PC-3 (cell line): ENCODE measurements at regions not wholly inside any gene's neighbourhood (a gene's known extent, or its start where the extent isn't known, plus 50 kb on each side); places are given as distances from the start of the nearest gene placed in this dataset.

ENCODE experiments used
- EZH2 ChIP-seq: fragments of 300-600 bp; sonication (generic); IDR thresholded peaks from one replicate; pipeline ENCODE4 v1.6.1; 2017; ENCODE audit warnings: antibody characterized with exemption, mild to moderate bottlenecking, low read length; ENCODE audit not compliant: unreplicated experiment
- TF ChIP-seq, protein P1 (sequence below): fragments of 300-600 bp; sonication (generic); conservative IDR thresholded peaks from 2 replicates; pipeline ENCODE4 v1.5.1; 2017; ENCODE audit warnings: antibody characterized with exemption, low read depth, mild to moderate bottlenecking, low read length

GRCh38 chr2:16328521-16329190 is 337.0 kb downstream of the CYRIA start:
- TF ChIP-seq, protein P1, sequence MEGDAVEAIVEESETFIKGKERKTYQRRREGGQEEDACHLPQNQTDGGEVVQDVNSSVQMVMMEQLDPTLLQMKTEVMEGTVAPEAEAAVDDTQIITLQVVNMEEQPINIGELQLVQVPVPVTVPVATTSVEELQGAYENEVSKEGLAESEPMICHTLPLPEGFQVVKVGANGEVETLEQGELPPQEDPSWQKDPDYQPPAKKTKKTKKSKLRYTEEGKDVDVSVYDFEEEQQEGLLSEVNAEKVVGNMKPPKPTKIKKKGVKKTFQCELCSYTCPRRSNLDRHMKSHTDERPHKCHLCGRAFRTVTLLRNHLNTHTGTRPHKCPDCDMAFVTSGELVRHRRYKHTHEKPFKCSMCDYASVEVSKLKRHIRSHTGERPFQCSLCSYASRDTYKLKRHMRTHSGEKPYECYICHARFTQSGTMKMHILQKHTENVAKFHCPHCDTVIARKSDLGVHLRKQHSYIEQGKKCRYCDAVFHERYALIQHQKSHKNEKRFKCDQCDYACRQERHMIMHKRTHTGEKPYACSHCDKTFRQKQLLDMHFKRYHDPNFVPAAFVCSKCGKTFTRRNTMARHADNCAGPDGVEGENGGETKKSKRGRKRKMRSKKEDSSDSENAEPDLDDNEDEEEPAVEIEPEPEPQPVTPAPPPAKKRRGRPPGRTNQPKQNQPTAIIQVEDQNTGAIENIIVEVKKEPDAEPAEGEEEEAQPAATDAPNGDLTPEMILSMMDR = no peak
- no peak for TF ChIP-seq EZH2
